Inflammatory macrophage (primary cell): ENCODE measurements at regions not wholly inside any gene's neighbourhood (a gene's known extent, or its start where the extent isn't known, plus 50 kb on each side); places are given as distances from the start of the nearest gene placed in this dataset.
A peak's percentile ranks its signal among the peaks of the same experiment; 100 is the strongest.
"Not testable (repeated sequence)": the region's sequence is repeated elsewhere in the genome, so short reads cannot be mapped to it uniquely, and the experiment has no call there.

Experiments used
- DNase-seq, 2 donors: peaks; one replicate each; pipeline ENCODE4 v3.0.0-alpha.2; 2020 to 2022

DNA sequence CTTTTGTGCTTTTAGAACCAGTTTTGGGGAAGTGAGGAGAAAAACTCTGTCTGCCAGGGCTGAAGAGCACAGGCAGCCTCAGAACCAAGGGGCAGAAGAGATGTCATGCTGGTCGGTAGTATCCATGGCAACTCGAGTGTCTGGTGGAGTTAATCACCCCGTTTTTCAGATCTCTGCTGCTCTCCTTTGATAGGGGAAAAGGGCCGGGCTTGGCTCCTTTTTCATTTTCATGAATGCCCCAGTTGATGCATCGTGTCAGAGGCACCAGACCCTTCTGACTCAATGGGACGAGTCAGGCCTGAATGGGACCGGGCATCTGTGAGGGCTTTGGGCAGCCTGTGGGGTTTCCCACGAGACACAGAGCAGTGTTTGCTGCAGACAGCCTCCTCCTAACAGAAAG is 304.6 kb downstream of the ABCC12 start:
- DNase-seq, result no peak

DNA sequence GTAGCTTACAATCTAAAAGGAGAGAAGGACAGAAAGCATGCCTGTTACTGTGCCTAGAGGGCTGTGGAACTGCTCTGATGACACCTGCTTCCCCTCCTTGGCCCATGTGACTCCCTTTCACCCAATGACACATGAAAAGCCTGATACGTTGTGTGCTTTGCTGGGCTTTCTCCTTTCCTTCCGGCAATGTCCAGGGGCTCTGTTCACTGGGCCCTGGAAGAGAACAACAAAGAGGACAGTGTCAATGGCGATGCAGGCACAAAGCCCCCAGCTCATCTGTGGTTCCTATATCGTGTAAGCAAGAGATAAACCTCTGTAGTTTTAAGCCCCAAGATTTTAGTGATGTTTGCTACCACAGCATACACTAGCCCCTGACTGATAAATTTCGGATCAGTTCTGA is 306.1 kb downstream of the ABCC12 start:
- DNase-seq, result no peak

DNA sequence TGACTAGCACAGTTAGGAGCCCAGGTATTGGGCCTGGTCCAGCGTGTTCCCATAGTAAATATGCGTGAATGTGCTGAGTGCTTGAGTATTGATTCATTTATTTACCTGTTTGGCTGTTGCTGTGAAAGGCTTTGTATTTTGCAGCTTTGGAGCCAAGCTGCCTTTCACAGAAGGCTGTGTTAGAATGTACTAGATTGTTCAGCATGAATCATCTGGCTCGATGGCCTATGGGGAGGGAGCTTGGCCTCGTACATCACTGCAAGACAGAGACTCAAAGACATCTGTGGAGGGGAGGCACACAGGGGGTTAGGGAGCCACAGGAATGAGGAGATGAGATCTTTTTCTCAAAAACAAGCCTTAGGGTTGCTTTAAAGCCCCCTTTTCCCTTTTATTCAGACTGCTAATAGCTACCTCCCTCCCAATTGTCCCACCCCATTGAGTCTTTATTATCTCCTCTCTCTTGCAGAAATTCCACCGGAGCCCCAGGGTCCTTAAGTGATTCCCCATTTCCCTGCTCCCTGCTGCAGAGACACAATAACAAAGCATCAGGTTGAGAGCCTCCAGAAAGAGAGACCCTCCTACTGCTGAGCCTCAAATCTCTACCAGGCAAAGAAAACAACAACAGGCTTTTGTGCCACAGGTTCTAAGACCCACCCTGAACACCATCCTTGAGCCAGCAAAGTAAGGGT is 307.2 kb downstream of the ABCC12 start:
- DNase-seq, result no peak

DNA sequence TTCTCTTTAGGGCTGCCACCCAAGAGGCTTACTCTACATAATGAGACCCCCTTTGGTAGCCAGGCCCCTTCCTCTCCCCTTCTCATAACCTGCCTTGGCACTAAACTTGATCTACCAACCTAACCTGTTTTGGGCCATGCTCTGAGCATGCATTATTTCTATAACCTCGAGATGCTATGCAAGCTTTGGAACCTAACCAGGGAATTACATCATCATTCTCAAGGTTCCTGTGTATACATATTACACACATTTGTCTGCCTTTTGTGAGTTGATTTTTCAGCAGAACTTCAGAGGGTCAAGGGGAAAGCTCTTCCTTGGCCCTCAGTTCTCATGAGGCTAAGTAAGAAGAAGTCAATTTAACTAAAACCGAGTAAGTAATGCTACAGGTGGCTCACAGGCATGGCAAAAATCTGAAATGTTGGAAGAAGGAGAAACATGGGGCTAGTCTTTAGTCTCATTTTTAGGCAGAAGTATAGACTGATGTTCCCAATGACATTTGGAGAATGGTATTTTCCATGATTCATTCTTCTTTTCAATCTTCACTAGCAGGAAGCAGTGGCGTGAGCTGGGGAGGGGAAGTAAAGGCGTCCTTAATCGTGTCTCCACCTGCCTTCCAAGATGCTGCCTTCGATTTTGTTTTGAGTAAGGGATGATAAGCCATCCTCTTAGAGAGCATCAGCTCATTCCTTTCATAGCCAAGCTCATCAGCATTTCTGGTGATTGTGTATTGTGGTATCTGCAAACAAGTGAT is 308.4 kb downstream of the ABCC12 start:
- no peak for DNase-seq

DNA sequence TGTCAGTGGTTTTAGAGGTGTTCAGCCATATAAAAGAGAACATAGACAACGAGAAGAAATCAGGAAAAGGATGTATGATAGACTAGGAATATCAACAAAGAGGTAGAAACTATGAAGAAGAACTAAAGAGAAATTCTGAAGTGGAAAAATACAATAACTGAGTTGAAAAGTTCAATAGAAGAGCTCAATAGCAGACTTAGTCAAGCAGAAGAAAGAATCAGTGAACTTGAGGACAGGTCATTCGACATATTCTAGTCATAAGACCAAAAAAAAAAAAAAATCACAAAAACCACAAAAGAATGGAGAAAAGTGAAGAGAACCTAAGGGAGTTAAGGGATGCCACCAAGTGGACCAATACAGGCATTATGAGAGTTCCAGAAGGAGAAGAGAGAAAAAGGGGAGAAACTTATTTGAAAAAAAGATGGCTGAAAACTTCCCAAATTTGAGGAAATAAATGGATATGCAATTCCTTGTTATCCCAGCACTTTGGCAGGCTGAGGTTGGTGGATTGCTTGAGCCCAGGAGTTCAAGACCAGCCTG is 321.2 kb downstream of the ABCC12 start:
- DNase-seq, result no peak

DNA sequence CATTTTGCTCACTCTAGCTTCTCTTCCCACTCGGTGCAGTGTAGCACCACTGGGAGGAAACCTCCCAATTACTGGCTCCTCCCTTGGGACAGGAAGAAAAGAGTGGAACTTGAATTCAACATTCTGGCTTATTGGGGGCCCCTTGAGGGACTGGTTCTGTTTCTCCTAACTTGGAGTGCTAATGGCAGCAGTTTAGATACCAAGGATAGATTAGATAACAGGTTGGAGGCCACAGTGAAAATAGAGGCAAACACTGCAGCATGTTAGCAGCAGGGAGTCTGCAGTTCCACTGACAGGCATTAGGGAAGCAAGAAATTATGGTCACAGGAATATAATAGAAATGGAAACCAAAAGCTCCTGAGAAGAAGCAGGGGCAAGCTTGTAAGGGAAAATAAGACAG is 322.0 kb downstream of the ABCC12 start:
- no peak for DNase-seq

DNA sequence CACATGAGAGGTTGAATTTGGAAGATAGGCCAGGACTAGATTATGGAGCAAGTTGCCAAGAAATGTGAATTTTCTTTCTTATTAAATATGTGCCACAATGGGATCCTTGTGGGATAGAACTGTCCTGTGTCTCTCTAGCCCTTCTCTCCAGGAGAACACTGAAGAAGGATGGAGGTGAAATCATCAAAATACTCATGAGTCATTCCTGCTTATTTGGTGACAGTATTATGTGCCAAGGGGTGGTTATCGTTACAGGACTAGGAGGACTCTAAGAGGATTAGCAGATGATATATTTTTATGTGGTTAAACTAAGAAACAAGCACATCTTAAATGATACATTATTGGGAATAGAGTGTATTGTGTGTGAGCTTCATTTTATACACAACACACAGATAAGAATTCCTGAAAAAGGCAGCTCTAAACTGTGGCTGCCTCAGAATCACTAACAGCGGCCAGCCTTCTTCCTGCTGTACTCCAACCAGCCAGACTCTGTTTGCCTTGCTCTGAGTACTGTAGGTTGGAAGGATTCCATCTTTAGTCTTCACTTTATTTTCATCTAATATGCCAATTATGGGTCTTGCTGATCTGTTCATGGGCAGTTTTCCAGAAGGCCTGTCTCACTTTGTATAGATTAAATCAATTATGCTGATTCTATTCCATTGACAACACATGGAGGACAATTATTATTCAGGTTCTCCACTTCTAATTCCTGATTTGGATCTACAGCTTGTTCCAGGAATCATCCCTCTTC is 325.8 kb downstream of the ABCC12 start:
- DNase-seq, result no peak

DNA sequence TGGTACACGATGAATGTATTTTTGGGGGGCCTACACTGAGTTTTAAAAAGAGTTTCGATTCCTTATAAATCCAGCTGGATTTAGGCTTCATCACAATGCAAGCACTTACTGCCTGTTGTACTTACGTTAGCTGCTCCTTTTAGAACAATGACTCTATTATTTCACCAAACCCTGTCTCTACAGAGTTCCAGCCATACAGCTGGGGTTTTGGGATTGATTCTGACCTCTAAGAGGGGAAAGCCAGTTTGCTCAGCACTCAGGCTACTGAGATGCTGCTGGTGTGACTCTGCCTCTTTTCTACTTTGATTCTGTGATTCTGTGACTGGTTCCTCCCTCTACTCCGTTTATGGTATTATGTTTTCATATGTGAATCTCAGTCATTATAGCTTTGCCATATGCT is 329.7 kb downstream of the ABCC12 start:
- DNase-seq, result no peak

DNA sequence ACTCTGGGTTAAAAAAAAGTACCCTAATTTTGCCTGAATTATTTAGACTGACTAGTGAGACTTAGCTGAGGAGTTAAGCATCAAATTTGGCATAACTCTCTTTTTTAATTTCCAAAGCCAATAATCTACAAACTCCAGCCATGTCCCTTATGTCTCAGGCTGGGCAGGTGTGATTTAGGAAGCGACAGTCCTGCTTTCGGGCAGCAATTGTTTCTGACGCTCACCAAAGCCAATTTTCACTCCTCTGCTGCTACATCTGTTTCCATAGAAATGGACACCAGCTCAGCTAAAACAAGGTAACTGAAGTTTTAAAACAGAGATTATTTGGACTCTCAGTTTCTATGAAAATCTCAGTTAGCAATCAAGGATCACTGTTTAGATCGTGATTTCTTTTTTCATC is 338.7 kb downstream of the ABCC12 start:
- DNase-seq, result no peak

DNA sequence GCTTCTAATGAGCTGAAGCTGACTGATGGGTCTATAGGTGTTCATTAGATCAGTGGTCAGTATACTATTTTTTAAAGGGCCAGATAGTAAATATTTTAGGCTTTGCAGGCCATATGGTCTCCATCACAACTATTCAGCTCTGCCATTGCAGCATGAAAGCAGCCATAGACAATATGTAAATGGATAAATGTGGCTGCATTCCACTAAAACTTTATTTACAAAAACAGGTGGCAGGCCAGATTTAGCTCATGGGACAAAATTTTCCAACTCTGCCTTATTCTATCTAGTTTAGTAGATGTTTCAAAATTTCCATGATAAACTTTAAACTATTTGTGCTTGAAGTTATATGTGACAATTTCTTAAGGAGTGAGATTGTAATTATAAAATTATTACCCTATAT is 339.3 kb downstream of the ABCC12 start:
- no peak for DNase-seq

DNA sequence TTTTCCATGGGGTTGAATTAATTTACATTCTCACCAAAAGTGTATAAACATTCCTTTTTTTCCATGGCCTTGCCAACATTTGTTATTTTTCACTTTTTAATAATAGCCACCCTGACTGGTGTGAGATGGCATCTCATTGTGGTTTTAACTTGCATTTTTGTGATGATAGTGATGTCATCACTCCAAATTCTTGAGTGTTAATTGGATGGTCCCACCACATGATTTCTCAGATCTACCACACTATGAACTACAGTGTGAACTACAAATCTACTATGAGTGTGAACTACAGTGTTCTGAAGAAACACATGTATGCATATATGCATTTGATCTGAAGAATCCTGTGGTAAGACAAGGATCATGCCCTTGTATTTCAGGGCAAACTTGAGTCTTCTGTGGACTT is 340.1 kb downstream of the ABCC12 start:
- DNase-seq, result no peak

DNA sequence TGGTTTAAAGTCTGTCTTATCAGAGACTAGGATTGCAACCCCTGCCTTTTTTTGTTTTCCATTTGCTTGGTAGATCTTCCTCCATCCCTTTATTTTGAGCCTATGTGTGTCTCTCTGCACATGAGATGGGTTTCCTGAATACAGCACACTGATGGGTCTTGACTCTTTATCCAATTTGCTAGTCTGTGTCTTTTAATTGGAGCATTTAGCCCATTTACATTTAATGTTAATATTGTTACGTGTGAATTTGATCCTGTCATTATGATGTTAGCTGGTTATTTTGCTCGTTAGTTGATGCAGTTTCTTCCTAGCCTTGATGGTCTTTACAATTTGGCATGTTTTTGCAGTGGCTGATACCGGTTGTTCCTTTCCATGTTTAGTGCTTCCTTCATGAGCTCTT is 344.0 kb downstream of the ABCC12 start:
- DNase-seq, result not testable (repeated sequence)

DNA sequence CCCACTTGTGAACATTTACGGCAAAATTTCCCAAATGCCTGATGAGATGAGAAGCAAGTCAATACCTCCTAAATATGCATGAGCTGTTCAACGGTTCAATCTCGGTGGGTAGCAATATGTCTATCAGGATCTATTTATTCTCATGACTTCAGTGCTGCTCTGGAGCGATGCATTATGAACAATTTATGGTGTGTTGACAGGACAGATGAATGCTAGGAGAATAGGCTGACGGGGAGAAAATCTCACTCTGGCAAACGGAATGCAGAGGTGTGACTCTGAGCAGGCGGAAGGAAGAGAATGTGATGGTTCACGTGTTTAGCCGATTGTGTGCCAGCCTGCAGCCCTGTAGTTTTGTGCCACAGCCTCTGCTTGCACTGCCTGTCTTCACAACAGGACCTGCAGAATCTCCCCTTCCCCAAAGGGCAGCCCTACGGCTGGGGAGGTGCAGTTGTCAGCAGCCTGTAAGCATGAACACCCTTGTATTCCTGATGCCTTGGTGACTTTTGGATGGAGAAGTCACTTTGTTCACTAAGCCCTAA is 345.2 kb downstream of the PHKB start:
- DNase-seq, result no peak

DNA sequence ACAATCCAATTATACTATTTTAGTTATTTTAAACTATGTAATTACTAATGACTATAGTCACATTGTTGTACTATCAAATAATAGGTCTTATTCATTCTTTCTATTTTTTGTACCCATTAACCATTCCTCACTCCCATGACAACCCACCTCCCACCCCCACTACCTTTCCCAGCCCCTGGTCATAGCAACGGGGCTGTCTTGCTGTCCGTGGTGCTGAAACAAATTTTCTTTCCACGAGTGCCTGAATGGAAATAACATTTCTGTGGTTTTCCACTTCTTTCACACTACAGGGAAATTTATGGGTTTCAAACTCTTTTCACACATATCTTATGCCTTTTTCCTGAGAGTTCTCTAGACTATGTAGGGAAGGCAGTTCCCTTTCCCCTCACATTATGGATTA is 326.6 kb downstream of the PHKB start:
- DNase-seq, result no peak

DNA sequence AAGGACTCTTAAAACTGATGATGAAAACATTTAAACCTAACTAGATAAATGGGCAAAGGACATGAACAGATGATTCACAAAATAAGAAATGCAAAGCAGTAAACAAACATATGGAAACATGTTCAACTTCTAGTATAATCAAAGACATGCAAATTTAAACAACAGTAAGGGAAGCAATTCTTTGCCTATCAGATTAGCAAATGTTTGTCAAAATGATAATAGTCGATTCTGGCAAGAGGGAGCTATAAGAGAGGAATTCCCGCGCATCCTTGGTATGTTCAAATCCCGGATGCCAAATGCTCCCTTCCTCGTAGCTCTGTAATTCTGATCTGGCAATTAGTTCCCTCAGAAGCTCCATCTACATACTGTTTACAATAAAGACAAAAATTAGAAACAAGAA is 320.5 kb downstream of the PHKB start:
- DNase-seq, result no peak

DNA sequence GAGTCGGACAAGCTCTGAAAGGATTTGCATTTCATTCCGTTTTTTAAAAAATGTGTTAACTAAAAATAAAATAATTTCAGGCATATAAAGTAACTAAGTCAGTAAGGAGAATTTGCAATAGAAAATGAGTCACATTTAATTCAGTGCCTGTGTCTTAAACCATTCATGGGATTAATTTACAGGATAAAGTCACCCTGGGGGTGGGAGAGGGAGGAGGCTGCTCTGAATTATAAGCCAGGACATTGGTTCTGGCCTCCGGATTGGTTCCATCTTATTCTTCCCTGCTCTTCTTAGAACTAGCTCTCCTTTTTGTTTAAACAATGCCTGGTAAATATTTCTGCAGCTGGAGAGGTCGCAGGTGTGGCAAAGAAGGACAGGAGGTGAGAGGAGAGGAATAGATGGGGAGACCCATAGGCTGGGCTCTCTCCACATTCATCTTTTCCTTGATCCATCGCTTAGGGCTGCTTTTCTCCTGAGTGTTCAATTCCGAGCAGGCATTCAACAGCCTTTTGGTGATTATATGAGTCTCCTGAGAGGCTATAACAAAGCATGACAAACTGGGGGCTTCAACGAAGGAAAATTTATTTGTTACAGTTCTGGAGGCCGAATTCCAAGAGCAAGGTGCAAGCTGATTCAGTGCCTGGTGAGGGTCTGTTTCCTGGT is 319.2 kb downstream of the PHKB start:
- DNase-seq, result no peak

DNA sequence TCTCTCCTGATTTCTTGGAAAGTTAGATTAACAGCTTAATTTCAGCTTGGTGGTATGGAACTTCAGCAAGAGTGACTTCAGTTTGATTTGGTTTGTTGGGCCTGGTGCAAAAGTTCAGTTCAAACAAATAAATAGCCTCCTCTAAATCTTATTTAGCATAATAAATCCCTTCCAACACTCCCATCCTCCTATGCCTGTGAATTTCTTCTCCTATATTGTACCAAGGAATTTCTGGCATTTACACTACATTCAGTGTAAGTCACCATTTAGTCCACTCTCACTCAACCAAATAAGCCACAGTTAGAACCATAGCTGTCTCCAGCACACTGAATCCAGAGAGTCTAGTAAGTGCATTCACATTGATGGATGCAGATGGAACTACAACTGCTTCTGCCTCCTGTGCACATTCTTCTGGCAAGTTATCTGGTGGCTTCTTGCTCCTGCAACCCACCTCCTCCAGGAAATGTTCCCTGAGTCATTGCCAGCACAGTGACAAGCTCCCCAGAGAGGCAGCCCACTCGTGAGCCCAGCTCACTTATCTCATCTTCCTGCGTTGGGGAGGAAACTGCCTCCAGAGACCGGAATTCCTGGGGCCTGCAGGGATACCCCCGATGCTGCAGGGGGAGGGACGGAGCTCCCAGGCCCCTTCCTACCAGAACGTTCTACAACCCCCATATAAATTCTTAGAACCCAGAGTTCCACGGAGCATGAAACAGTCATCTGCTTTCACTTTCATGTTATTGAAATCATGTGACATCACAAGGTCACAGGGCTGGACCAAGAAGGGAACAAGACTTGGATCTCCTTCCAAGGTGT is 318.3 kb downstream of the PHKB start:
- peak; percentile 28 to 31 for DNase-seq

DNA sequence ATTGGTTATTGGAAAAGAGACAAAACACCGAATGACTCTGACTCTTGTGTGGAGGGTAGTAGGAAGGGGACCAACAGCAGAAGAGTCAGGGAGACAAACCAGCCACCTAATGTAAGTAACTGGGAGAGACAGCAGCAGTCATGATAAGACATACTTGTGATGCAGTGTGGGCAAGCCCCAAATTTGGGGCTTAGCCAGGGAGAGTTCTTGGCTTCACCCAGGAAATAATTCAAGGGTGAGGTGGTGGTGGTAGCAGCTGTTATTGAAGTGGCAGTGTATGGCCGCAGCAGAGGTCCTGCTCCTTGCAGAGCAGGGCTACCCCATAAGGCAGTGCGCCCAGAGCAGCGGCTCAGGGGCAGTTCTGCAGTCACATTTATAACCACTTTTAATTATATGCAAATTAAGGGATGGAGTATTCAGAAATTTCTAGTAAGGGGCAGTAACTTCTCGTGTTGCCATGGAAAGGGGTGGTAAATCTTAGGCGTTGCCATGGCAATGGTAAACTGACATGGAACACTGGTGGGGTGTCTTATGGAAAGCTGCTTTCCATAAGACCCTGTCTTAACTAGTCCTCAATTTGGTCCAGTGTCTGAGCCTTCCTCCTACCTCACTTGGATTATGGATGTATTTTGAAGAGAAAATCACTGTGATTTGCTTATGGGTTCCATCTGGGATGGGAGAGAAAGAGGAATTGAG is 317.1 kb downstream of the PHKB start:
- no peak for DNase-seq

DNA sequence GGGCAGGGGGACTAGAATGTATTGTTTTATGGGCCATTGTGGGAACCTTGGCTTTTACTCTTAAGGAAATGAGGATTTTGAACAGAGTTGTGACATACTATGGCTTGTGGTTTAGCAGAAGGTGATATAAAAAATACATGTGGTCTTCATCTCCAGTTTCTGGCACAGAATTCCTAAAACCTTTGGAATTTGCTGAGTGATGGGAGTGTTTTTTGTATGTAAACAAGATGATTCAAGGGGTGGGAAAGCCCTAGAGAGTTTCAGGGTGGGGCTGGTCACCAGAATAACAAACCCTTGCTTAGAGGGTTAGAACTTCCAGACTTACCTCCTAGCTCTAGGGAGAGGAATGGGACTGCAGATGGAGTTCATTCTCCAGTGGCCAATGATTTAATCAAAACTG is 316.1 kb downstream of the PHKB start:
- no peak for DNase-seq

DNA sequence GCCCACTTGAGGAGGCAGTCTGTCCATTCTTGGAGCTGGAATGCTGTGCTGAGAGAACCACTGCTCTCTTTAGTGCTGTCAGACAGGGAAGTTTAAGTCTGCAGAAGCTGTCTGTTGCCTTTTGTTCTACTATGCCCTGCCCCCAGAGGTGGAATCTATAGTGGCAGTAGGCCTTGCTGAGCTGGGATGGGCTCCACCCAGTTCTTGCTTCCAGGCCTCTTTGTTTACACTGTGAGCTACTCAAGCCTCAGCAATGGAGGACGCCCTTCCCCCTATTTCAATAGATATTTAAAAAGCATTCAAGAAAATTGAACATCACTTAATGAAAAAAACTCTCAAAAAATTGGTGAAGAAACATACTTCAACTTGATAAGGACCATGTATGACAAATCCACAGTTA is 313.5 kb downstream of the PHKB start:
- DNase-seq, result no peak

DNA sequence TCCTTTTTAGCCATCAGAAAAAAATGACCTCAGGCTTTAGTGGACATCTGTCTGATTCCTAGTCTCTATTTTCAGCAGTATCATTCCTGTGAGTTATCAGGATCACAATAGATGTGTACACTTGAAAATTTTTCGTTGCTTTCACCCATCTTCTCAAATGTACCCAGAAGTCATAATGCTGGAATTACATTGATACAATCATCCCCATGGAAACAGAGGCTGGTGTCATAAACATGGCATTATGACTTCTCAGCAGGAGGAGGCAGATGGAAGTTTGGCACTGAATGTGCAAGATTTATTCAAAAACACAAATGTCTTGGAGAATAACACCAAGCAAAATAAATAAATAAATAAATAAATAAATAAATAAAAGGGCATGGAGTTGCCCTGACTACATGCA is 292.5 kb downstream of the PHKB start:
- no peak for DNase-seq
